HL-60/S4 treated with phorbol 12-myristate 13-acetate at 8.2 ng/mL for 4 days and 3 days (cell line): ENCODE measurements at regions not wholly inside any gene's neighbourhood (a gene's known extent, or its start where the extent isn't known, plus 50 kb on each side); places are given as distances from the start of the nearest gene placed in this dataset.

Experiments used
- in situ Hi-C: fragments of 300-500 bp; cut with MboI; formaldehyde crosslinking; loops from 2 replicates; pipeline ENCODE4 v1.15.0; 2022; ENCODE audit warnings: low sequenced_read_pairs

- in situ Hi-C loops, result loop anchor here (25.0 kb wide), 1 partner anchor 371 kb away; no protein-coding TSS in a partner anchor
These were observed 133.0 kb upstream of the PZP start for GRCh38 chr12:9341260-9341585.

- in situ Hi-C loops, result loop anchor here (25.0 kb wide), 1 partner anchor 372 kb away; no protein-coding TSS in a partner anchor
These were observed 132.4 kb upstream of the PZP start for GRCh38 chr12:9340422-9341259.

DNA sequence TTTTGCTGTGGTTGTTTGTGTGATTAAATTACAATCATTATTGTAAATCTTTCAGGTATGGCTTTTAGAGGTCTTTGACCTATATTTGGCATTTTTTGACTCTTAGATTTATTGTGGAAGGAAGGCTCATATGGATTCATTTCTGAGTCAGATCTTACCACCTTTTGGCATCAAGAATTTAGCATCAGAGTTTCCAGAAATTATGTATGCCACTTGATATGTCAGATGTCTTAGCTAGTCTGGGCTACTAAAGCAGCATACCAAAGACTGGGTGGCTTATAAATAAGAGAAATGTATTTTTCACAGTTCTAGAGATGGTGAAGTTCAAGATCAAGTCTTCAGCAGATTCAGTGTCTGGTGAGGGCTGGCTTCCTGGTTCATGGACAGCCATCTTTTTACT is 129.5 kb upstream of the PZP start:
- in situ Hi-C loops, result loop anchor here (25.0 kb wide), 1 partner anchor 375 kb away; no protein-coding TSS in a partner anchor

GRCh38 chr12:9336375-9337011 is 128.3 kb upstream of the PZP start:
- in situ Hi-C loops, result loop anchor here (25.0 kb wide), 1 partner anchor 376 kb away; no protein-coding TSS in a partner anchor

GRCh38 chr12:9335867-9336266 is 127.7 kb upstream of the PZP start:
- in situ Hi-C loops, result loop anchor here (25.0 kb wide), 1 partner anchor 376 kb away; no protein-coding TSS in a partner anchor

- in situ Hi-C loops, result loop anchor here (25.0 kb wide), 1 partner anchor 377 kb away; no protein-coding TSS in a partner anchor
These were observed 126.8 kb upstream of the PZP start for GRCh38 chr12:9334964-9335363.

DNA sequence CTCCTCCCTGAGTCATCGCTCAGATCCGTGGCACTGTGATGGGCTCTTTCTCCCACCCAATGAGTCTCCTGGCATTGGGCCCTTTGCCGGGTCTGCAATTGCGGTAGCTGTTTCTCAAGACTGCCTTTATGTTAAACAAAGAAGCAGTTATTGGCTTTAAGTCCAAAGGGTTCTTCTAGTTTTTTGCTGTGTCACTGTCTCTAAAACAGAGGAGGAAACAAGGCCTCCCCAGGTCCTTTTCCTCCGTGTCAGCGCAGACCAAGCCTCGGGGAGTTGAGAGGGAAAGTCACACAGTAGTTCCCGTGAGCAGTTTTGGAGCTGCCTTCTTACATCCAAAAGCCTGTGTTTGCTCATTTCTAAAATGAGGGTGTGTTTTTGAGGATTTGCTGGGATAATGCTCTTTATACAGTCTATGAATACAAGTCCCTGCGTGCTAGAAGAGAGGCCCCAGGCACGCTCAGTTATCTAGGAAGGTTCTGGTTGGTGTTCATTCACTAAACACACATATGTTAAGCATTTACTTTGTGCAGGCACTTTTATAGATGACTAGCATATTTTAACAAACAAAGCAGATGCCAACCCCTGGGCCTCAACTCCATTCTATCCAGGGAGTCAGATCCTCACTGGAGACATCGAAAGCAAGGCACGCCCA is 126.0 kb upstream of the PZP start:
- in situ Hi-C loops, result loop anchor here (25.0 kb wide), 1 partner anchor 378 kb away; no protein-coding TSS in a partner anchor

GRCh38 chr12:9333161-9333560 is 125.0 kb upstream of the PZP start:
- in situ Hi-C loops, result loop anchor here (25.0 kb wide), 1 partner anchor 379 kb away; no protein-coding TSS in a partner anchor

DNA sequence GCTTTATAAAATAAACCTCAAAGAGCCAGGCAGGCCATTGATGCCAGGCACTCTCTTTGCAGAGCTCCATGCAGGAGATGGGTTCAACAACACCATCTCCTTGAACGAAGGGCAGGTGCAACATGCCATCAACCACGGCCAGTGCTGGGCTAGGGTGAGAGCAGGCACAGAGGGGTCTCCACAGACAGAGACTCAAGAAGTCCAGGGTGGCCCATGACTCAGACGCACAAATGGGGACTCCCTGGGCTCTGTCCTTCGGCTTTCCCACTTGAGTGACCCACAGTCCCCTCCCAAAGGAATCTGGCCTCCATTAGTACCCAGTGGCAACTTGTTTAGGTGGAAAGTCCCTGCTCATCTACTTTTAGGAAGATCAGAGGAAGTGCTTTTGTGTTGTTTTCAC is 124.4 kb upstream of the PZP start:
- in situ Hi-C loops, result loop anchor here (25.0 kb wide), 1 partner anchor 380 kb away; no protein-coding TSS in a partner anchor

GRCh38 chr12:9331218-9331626 is 123.0 kb upstream of the PZP start:
- in situ Hi-C loops, result loop anchor here (25.0 kb wide), 1 partner anchor 381 kb away; no protein-coding TSS in a partner anchor

GRCh38 chr12:9329019-9329418 is 120.8 kb upstream of the PZP start:
- in situ Hi-C loops, result loop anchor here (25.0 kb wide), 1 partner anchor 383 kb away; no protein-coding TSS in a partner anchor

- in situ Hi-C loops, result loop anchor here (25.0 kb wide), 1 partner anchor 384 kb away; no protein-coding TSS in a partner anchor
These were observed 119.9 kb upstream of the PZP start for GRCh38 chr12:9328065-9328464.

GRCh38 chr12:9327320-9327719 is 119.1 kb upstream of the PZP start:
- in situ Hi-C loops, result loop anchor here (25.0 kb wide), 1 partner anchor 385 kb away; no protein-coding TSS in a partner anchor

DNA sequence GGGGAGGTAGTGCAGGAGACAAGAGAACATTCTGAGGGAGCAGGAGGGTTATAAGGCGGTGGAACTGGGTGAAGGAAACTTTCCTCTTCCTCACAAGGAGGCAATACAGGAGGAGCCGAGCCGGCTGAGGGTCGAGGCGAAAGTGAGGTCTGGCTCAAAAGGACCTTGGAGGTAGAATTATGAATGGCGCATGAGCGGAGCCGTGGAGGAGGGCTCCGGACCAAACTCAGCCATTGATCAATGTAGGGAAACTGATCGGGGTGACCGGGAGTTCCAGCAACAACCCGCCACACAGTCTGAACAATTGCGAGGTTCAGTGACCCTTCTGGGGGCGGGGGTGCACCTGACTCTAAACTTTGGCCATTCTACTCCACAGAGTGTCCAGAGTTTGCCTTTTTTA is 118.7 kb upstream of the PZP start:
- in situ Hi-C loops, result loop anchor here (25.0 kb wide), 1 partner anchor 385 kb away; no protein-coding TSS in a partner anchor

DNA sequence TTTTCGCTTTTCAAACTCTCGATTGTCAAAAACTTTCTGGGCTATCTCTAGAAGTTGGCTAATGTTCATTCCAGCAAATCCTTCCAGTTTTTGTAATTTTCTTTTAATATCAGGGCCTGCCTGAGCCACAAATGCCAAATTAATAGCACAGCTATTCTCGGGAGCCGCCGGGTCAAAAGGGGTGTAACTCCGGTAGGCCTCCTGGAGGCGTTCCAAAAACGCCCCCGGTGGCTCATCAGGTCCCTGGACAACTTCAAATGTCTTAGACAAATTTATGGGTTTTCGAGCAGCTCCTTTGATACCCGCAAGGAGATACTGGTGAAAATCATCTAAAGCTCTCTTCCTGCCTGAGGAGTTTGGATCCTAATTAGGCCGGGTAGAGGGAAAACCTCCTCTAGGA is 117.9 kb upstream of the PZP start:
- in situ Hi-C loops, result loop anchor here (25.0 kb wide), 1 partner anchor 386 kb away; no protein-coding TSS in a partner anchor

- in situ Hi-C loops, result loop anchor here (25.0 kb wide), 1 partner anchor 387 kb away; no protein-coding TSS in a partner anchor
These were observed 117.3 kb upstream of the PZP start for GRCh38 chr12:9325471-9325870.

- in situ Hi-C loops, result loop anchor here (25.0 kb wide), 1 partner anchor 388 kb away; no protein-coding TSS in a partner anchor
These were observed 116.6 kb upstream of the PZP start for GRCh38 chr12:9324782-9325181.

- in situ Hi-C loops, result no loop called here
These were observed 115.0 kb upstream of the PZP start for GRCh38 chr12:9323144-9323681.

GRCh38 chr12:9319842-9320173 is 111.6 kb upstream of the PZP start:
- in situ Hi-C loops, result no loop called here

GRCh38 chr12:9319044-9319841 is 111.0 kb upstream of the PZP start:
- in situ Hi-C loops, result no loop called here
